Peyer's patch (tissue), 4 donors: ENCODE measurements at regions not wholly inside any gene's neighbourhood (a gene's known extent, or its start where the extent isn't known, plus 50 kb on each side); places are given as distances from the start of the nearest gene placed in this dataset.

ENCODE experiments used
- DNase-seq, 3 donors: peaks; one replicate each; pipeline ENCODE4 v3.0.0-alpha.2; 2017 to 2019
- H3K27ac ChIP-seq, 4 donors: fragments of 200-600 bp; sonication (generic); one replicate each; pipeline ENCODE4 v1.5.1; 2016 to 2019
- H3K27me3 ChIP-seq, 2 donors: fragments of 200-600 bp; sonication (generic); one replicate each; pipeline ENCODE4 v1.5.1; 2019
- H3K36me3 ChIP-seq, 3 donors: fragments of 200-600 bp; sonication (generic); one replicate each; pipeline ENCODE4 v1.5.1; 2016 to 2019
- H3K4me1 ChIP-seq, 4 donors: fragments of 200-600 bp; sonication (generic); one replicate each; pipeline ENCODE4 v1.5.1; 2016 to 2019
- H3K4me3 ChIP-seq, 4 donors: fragments of 200-600 bp; sonication (generic); 1 replicate in 3 of 4; 2 replicates in 1 of 4; pipeline ENCODE4 v1.5.1; 2016 to 2019; ENCODE audit warnings: mild to moderate bottlenecking in 1 of 4
- H3K9me3 ChIP-seq, 4 donors: fragments of 200-600 bp; sonication (generic); one replicate each; pipeline ENCODE4 v1.5.1; 2016 to 2019; ENCODE audit warnings: mild to moderate bottlenecking in 1 of 4
- POLR2A ChIP-seq, 2 donors: fragments of 450-650 bp; IDR thresholded peaks; one replicate each; pipeline ENCODE4 v1.5.1; 2017; ENCODE audit warnings: antibody characterized with exemption in 2 of 2, mild to moderate bottlenecking in 2 of 2, moderate library complexity in 2 of 2
- TF ChIP-seq, protein P1 (sequence below), 6 experiments: fragments of 450-650 bp in 4 of 6; fragments of 200-600 bp in 2 of 6; sonication (generic) in 1 of 6; IDR thresholded peaks; one replicate each; pipeline ENCODE4 v1.5.1; 2017 to 2019; ENCODE audit warnings: antibody characterized with exemption in 6 of 6, mild to moderate bottlenecking in 3 of 6, moderate library complexity in 1 of 6

DNA sequence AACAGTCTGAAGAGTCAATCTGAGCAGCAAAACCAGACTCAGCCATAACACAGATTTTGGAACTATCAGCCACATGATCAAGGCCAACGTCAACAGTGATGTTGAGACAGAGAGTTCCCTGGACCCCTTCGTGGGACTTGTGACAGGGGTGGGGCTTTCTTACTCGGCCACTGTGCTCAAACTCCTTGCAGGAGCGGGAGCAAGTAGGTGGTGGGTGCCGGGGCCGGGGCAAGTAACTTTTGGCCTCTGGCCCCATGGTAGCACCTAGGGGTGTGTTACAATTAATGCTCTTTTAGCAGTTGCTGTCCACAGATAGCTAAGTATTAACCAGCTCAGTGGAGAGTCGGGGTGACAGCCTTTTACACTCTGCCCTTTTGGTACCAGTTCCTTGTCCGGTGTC is 384.4 kb downstream of the NUAK1 start:
- no peak for DNase-seq
- Histone ChIP-seq H3K36me3 (no peaks in the 10 kb centered on the region), H3K27ac (no peak overlapping the region), H3K4me1 (no peaks in the 10 kb centered on the region), H3K4me3 (no peak overlapping the region), H3K27me3 (no peaks in the 10 kb centered on the region), H3K9me3 (no peaks in the 10 kb centered on the region)
- TF ChIP-seq, protein P1, sequence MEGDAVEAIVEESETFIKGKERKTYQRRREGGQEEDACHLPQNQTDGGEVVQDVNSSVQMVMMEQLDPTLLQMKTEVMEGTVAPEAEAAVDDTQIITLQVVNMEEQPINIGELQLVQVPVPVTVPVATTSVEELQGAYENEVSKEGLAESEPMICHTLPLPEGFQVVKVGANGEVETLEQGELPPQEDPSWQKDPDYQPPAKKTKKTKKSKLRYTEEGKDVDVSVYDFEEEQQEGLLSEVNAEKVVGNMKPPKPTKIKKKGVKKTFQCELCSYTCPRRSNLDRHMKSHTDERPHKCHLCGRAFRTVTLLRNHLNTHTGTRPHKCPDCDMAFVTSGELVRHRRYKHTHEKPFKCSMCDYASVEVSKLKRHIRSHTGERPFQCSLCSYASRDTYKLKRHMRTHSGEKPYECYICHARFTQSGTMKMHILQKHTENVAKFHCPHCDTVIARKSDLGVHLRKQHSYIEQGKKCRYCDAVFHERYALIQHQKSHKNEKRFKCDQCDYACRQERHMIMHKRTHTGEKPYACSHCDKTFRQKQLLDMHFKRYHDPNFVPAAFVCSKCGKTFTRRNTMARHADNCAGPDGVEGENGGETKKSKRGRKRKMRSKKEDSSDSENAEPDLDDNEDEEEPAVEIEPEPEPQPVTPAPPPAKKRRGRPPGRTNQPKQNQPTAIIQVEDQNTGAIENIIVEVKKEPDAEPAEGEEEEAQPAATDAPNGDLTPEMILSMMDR (IDR thresholded peaks at IDR 0.05): no peak
- TF ChIP-seq POLR2A (IDR thresholded peaks at IDR 0.05): no peak

DNA sequence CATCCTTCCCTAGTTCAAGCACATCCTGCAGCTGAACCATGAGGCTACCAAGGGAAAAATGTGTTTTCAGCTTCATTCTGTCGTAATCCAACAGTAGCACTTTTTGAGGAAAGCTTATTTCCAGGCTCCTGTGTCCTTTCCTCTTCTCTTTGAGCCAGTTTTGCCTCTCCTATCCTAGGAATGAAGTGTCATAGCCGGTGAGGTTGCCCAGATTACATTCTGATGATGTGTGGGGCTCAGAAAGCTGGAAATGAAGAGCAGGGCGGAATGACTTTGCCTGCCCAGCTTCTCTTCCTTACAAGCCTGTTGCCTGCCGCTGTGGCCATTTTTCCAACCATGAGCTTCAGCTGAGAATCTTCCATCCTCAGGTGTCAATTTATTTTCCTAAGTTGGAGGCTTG is 381.8 kb downstream of the NUAK1 start:
- Histone ChIP-seq H3K4me1 (no peaks in the 10 kb centered on the region), H3K9me3 (no peaks in the 10 kb centered on the region), H3K36me3 (no peaks in the 10 kb centered on the region), H3K27ac (no peak overlapping the region), H3K4me3 (no peak overlapping the region), H3K27me3 (no peaks in the 10 kb centered on the region)
- TF ChIP-seq, protein P1 (IDR thresholded peaks at IDR 0.05): no peak
- no peak for TF ChIP-seq POLR2A (IDR thresholded peaks at IDR 0.05)
- no peak for DNase-seq

DNA sequence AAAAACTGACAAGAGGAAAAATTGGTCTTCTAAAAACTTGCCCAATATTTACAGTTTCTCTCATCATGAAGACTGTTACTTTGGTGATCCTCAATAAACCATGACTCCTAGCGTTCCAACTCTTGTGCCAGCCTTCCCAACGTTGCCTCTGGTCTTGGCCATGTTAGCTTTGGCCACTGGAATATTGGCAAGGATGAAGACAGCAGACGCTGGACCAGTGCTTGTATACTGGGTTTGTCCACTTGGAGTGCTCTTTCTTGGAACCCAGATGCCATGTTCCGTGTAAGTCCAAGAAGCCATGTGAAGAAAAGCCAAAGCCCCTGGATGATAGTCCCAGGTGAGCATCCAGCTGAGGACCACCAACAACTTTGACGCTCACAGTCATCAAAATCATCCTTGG is 379.6 kb downstream of the NUAK1 start:
- Histone ChIP-seq H3K4me3 (no peak overlapping the region), H3K27me3 (no peaks in the 10 kb centered on the region), H3K9me3 (no peaks in the 10 kb centered on the region), H3K27ac (no peak overlapping the region), H3K4me1 (no peaks in the 10 kb centered on the region), H3K36me3 (no peaks in the 10 kb centered on the region)
- DNase-seq: no peak
- no peak for TF ChIP-seq POLR2A (IDR thresholded peaks at IDR 0.05)
- TF ChIP-seq, protein P1 (IDR thresholded peaks at IDR 0.05): no peak

DNA sequence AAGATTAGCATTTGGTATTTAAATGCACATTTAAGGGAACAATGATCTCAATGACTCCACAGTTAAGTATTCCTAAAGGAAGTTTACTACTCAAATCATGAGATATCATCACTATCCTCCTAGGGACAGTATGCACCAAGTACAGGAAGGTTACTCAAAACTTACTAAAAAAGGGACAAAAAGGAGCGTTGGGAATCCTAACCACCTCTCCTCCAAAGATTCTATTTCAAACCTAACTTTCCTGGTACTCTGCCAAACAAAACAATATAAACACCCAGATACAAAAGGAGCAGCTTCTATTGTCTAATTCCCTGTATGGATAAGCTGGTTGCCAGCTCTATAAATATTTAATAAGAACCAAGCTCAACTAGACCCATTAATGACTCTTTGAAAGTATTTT is 377.7 kb downstream of the NUAK1 start:
- H3K27me3 ChIP-seq: no peaks in the 10 kb centered on the region
- DNase-seq: no peak
- H3K4me1 ChIP-seq: no peaks in the 10 kb centered on the region
- no peak overlapping the region for H3K4me3 ChIP-seq
- H3K27ac ChIP-seq: no peak overlapping the region
- no peaks in the 10 kb centered on the region for H3K36me3 ChIP-seq
- no peaks in the 10 kb centered on the region for H3K9me3 ChIP-seq
- TF ChIP-seq POLR2A (IDR thresholded peaks at IDR 0.05): no peak
- TF ChIP-seq, protein P1 (IDR thresholded peaks at IDR 0.05): no peak

DNA sequence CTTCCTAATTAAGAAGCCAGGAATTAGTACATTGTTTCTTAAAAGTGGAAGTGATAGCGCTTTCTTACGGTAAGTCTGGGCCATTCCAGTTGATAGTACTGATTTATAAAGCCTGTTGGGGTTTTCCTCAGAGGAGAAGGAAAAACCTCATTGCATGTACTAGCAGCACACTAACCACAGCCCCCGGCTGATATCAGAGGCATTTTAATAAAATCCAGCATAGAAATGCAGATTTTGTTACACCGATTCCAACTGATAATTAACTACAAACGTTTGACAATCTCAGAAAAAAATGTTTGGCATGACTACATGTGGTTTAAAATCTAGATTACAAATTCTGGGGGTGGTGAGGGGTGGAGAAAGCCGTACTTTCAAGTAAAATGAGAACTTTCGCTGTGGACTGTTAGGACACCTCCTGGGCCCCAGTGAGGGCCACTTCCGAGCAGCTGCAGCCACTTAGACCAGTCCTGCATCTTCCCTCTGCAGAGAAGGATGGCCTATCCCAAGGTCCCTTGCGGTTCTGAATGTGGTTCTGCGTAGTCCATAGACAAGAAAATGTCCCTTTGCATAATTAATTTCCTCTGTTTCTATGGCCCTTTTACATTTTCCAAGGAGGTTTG is 374.4 kb downstream of the NUAK1 start:
- no peaks in the 10 kb centered on the region for H3K9me3 ChIP-seq
- H3K27ac ChIP-seq: no peak overlapping the region
- DNase-seq: no peak
- H3K36me3 ChIP-seq: no peaks in the 10 kb centered on the region
- H3K4me1 ChIP-seq: no peaks in the 10 kb centered on the region
- TF ChIP-seq POLR2A (IDR thresholded peaks at IDR 0.05): no peak
- TF ChIP-seq, protein P1 (IDR thresholded peaks at IDR 0.05): no peak
- no peaks in the 10 kb centered on the region for H3K27me3 ChIP-seq
- H3K4me3 ChIP-seq: no peak overlapping the region
